Left ventricle myocardium inferior (tissue), 1 donor: ENCODE measurements at regions not wholly inside any gene's neighbourhood (a gene's known extent, or its start where the extent isn't known, plus 50 kb on each side); places are given as distances from the start of the nearest gene placed in this dataset.

Experiments
- DNase-seq: peaks from one replicate; pipeline ENCODE4 v3.0.0-alpha.2; 2020
- H3K27ac ChIP-seq: fragments of 200-600 bp; replicated peaks from 2 replicates; pipeline ENCODE4 v1.8.0; 2021
- H3K27me3 ChIP-seq: fragments of 200-600 bp; 2 replicates; pipeline ENCODE4 v1.8.0; 2021; ENCODE audit warnings: low read depth
- H3K36me3 ChIP-seq: fragments of 200-600 bp; 2 replicates; pipeline ENCODE4 v1.8.0; 2021
- H3K4me1 ChIP-seq: fragments of 200-600 bp; 2 replicates; pipeline ENCODE4 v1.8.0; 2021
- H3K4me3 ChIP-seq: fragments of 200-600 bp; 2 replicates; pipeline ENCODE4 v1.8.0; 2021; ENCODE audit warnings: mild to moderate bottlenecking, moderate library complexity
- H3K9me3 ChIP-seq: fragments of 200-600 bp; replicated peaks from 2 replicates; pipeline ENCODE4 v1.8.0; 2021
- CTCF ChIP-seq: fragments of 200-600 bp; IDR thresholded peaks from 2 replicates; pipeline ENCODE4 v1.8.0; 2021; ENCODE audit warnings: antibody characterized with exemption, mild to moderate bottlenecking, borderline replicate concordance
- intact Hi-C: fragments of 100-400 bp; cut with micrococcal nuclease; formaldehyde crosslinking; loops from one replicate; pipeline ENCODE4 v1.11.0; 2022
- donor health status: DM: no; HTN: yes; CAD: no; lungs with severe emphysema.

GRCh38 chr14:42884100-42884499 lies 1277.4 kb downstream of the LRFN5 start:
- intact Hi-C loops = no loop called here
- no peak overlapping the region for H3K4me3 ChIP-seq
- no peaks in the 10 kb centered on the region for H3K27me3 ChIP-seq
- no peak for DNase-seq
- H3K9me3 ChIP-seq = peaks cover 28% of the 10 kb centered on the region
- H3K36me3 ChIP-seq = no peaks in the 10 kb centered on the region
- no peaks in the 10 kb centered on the region for H3K4me1 ChIP-seq
- no peak overlapping the region for H3K27ac ChIP-seq
- no peak for TF ChIP-seq CTCF

- TF ChIP-seq CTCF = no peak
- no peaks in the 10 kb centered on the region for H3K27me3 ChIP-seq
- H3K27ac ChIP-seq = no peak overlapping the region
- no peaks in the 10 kb centered on the region for H3K36me3 ChIP-seq
- no peaks in the 10 kb centered on the region for H3K4me1 ChIP-seq
- DNase-seq = no peak
- H3K9me3 ChIP-seq = no peaks in the 10 kb centered on the region
- no peak overlapping the region for H3K4me3 ChIP-seq
- intact Hi-C loops = no loop called here
Measured at GRCh38 chr14:42877716-42878115, 1271.0 kb downstream of the LRFN5 start.

GRCh38 chr14:42872786-42873185 lies 1266.1 kb downstream of the LRFN5 start:
- no peaks in the 10 kb centered on the region for H3K36me3 ChIP-seq
- no peaks in the 10 kb centered on the region for H3K27me3 ChIP-seq
- no peak for TF ChIP-seq CTCF
- intact Hi-C loops = no loop called here
- no peak overlapping the region for H3K4me3 ChIP-seq
- H3K4me1 ChIP-seq = no peaks in the 10 kb centered on the region
- no peak overlapping the region for H3K27ac ChIP-seq
- DNase-seq = no peak
- H3K9me3 ChIP-seq = no peaks in the 10 kb centered on the region

- H3K27me3 ChIP-seq = no peaks in the 10 kb centered on the region
- TF ChIP-seq CTCF = no peak
- no peaks in the 10 kb centered on the region for H3K4me1 ChIP-seq
- no peak overlapping the region for H3K27ac ChIP-seq
- no peak for DNase-seq
- no peaks in the 10 kb centered on the region for H3K36me3 ChIP-seq
- intact Hi-C loops = no loop called here
- H3K9me3 ChIP-seq = no peaks in the 10 kb centered on the region
- no peak overlapping the region for H3K4me3 ChIP-seq
Measured at GRCh38 chr14:42869681-42870080, 1263.0 kb downstream of the LRFN5 start.

- Histone ChIP-seq H3K4me1 (no peaks in the 10 kb centered on the region), H3K27ac (no peak overlapping the region), H3K4me3 (no peak overlapping the region), H3K36me3 (no peaks in the 10 kb centered on the region), H3K27me3 (no peaks in the 10 kb centered on the region), H3K9me3 (no peaks in the 10 kb centered on the region)
- TF ChIP-seq CTCF = no peak
- intact Hi-C loops = no loop called here
- no peak for DNase-seq
Measured at GRCh38 chr14:42862114-42862513, 1255.4 kb downstream of the LRFN5 start.

- no peak for DNase-seq
- Histone ChIP-seq H3K36me3 (no peaks in the 10 kb centered on the region), H3K4me1 (no peaks in the 10 kb centered on the region), H3K27ac (no peak overlapping the region), H3K27me3 (no peaks in the 10 kb centered on the region), H3K9me3 (no peaks in the 10 kb centered on the region), H3K4me3 (no peak overlapping the region)
- intact Hi-C loops = no loop called here
- TF ChIP-seq CTCF = no peak
Measured at GRCh38 chr14:42860371-42860770, 1253.7 kb downstream of the LRFN5 start.
